Stimulated activated CD4-positive, alpha-beta T cell treated with anti-CD3 and anti-CD28 coated beads, TNF-alpha, amount 100 ng/mL, for 1 hour (primary cell): ENCODE measurements at regions not wholly inside any gene's neighbourhood (a gene's known extent, or its start where the extent isn't known, plus 50 kb on each side); places are given as distances from the start of the nearest gene placed in this dataset.

Source experiments
- DNase-seq, 3 donors: peaks; one replicate each; pipeline ENCODE4 v3.0.0-alpha.2; 2020; ENCODE audit warnings: low read depth in 3 of 3, low spot score in 1 of 3

DNA sequence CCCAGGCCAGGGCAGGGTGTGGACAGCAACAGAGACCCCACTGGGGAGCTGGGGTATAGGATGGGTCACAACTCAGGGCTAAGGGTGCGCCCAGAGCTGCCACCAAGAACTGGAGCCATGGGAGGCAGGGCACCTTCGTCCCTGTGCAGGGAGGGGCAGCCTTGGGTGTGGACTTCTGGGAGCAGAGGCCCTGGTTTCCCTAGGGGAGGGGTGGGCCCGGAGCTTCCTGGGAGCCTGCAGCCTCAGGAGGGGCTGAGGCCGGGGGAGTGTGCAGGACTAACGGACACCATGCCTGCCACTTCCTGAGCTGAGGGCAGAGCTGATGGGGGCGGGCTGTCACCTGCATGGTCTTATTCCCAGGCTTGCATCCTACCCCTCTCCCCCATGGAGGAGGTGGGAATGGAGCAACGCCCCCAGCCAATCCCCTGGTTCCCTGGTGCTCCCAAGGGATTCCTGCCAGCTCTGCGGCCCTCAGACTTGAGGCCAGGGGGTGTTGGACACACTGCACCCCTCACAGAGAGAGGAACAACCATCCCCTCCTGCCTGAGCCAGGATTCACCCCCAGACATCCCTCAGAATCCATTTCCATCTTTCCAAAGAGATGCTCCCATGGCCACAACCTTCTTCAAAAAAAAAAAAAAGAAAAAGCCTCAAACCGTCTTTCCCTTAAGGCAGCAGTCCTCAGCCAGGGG lies 225.7 kb downstream of the CTTN start:
- no peak for DNase-seq

DNA sequence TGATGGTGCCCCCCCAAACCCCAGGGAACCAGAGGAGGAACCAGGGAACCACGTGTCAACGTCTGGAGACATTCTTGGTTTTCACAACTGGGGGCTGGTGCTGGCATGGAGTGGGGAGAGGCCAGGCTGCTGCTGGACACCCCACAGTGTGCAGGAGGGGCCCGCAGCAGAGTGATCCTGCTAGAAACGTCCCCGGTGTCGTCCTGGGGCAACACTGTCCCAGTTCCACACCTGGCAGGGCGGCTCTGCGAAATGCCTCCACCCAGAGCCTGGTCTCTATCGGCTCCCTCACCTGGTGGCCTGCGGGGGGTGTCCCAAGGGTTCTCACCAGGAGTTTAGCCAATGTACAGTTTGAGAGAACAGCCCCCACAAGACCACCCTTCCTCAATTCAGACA lies 226.3 kb downstream of the CTTN start:
- DNase-seq, result no peak

DNA sequence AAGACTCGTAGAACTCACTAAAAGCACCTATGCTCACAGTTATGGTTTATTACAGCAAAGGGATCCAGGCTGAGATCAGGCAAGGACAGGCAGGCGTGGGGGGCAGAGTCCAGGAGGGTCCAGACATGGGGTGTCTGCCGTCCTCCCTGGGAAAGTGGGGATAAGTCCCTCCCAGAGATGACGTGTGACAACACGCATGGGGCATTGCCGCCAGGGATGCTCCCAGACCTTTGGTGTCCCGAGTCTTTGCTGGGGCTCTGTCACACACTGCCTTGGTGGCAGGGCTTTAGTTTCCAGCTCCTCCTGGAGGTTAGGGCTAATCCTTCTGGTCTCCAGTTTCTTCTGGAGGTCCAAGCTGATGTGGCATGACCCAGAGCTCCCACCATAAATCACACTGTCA lies 226.7 kb downstream of the CTTN start:
- DNase-seq, result no peak

DNA sequence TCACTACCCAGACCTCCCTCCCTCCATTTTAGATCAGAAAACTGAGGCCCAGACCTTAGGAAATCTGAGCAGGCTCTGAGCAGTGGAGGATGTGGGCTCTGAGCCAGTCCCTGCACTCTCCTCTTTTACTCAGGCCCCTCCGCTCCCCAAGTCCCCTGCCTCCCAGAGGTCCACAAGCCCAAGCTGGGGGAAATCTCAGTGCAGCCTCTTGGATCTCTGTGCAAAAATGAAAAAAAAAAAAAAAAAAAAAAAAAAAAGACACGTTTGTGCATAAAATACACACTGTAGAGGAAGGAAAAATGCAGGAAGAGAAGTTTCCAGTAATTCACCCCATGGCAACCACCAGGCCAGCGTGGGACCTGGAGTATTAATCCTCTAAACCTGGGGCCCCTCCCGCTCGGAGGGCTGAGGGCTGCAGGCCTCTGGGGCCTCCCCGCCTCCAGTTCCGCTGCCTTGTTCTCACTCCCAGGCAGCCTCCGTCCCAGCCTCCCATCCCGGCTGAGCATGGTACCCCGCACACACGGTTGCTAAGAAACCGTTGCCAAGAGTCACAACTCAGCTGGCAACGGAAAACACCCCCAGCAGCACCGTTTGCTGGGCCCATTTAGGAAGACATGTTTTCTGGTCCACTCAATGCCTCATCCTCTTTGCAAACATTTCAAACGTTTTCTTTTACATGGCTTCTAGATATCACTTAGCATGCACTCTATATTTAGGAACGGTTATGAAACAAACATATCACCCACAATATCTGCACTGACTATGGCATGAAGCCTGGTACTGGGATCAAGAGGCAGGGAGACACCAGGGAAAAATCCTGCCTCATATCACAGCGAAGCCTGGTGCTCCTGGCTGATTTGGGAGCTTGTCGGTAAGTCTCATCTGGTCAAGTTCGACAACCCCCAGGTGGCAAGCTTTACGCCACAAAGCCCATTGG lies 227.5 kb downstream of the CTTN start:
- DNase-seq, result no peak

DNA sequence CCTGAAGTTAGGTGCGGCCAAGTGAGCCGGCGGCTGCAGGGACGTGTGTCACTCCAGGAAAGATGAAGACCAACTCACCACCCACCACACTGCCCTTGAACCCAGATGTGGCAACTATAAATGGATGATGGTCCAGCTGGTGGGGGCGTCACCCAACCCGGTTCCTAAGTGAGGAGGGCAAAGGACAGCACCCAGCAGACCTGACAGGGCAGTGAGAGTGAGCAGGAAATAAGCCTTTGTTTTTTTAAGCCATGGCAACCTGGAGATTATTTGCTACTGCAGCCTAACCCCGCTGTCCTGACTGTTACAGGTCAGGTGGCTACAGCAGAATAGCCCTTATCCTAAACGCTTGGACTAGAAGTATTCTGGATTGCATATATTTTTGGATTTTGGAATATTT lies 228.9 kb downstream of the CTTN start:
- DNase-seq, result no peak

DNA sequence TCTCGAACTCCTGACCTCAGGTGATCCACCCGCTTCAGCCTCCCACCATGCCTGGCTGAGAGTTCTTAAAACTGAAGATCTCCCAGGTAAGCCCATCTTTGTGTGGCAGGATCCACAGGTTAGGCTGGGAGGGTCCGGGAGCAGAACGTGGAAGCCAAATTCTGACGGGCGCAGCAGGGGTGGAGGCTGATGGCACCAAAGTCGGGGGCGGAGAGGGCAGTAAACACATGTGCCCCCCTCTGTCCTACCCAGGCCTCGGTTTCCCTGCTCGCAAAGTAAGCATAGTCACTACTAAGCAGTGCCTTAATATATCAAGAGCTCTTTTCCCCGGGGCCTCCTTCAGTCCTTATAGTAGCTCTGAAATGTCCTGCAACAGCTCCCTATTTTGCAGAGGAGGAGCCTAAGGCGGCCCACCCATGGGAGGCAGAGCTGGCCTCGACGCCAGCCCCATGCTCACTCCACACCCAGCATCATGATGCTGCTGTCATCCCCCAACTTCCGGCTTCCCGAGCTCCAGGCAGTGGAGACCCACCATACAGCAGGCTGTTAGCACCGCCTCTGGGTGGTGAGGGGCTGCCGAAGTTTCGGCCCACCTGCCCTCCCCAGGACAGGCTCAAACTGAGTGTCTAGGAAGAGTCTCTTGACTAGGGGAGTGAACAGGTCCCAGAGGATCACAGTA lies 230.0 kb downstream of the CTTN start:
- DNase-seq, result no peak

DNA sequence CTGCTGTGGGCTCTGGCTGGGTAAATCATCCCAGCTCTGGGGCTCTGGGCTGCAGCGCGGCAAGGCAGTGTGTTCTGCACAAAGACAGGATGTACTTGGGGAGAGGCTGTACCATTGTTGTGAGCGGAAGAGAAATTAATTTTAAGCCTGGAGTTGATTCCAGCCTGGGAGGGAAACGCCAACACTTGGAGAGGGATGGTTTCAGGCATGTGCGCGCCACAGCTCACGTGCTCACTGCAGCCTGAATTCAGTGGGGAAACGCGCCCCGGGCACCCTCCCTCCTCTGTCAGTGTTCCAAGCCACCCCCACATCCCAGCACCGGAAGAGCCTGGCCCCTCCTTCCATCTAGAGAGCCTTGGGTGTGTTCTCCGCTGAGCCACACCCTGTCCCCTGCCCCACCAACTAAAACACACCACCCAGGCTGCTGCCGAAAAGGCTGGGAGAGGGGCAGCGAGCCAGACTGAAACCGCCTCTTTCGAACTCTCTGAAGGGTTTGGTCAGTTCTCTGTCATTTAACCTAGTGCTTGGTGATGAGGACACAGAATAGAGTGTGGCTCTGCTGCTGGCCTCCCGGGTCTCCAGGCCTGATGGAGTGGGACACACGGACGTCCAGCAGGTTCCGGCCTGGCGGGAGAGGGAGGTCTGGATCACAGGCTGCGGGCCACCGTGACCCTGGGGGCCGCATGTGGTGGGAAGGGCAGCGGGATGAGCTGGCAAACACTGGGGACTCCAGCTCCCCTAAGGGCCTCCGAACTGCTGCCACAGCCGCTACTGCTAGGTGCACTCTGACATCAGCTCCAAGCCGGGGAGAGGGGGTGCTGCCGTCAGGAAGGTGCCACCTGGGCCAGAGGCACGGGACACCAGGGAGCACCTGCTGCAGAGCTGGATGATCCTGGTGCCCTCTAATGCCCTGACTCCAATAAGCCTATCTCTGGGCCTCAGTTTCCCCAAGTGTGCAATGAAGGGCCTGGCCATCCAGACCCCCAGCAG lies 230.8 kb downstream of the CTTN start:
- DNase-seq, result no peak

DNA sequence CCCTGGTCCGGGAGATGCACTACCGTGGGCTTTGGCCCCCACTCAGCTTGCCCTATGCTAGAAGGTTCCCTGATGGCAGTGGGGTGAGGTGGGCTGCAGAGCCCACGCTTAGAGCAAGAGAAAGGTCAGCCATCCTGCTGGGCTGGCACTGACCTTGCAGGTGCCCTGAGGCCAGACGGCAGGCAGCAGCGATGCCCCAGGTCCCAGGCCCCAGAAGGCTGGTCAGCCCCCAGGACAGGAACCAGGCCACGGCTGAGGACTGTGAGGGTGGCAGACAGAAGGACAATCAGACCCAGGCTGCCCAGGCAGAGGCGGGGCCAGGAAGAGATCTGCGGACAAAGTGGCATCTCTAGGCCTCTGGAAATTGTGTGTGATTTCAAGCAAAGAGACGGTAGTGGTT lies 231.7 kb downstream of the CTTN start:
- no peak for DNase-seq

DNA sequence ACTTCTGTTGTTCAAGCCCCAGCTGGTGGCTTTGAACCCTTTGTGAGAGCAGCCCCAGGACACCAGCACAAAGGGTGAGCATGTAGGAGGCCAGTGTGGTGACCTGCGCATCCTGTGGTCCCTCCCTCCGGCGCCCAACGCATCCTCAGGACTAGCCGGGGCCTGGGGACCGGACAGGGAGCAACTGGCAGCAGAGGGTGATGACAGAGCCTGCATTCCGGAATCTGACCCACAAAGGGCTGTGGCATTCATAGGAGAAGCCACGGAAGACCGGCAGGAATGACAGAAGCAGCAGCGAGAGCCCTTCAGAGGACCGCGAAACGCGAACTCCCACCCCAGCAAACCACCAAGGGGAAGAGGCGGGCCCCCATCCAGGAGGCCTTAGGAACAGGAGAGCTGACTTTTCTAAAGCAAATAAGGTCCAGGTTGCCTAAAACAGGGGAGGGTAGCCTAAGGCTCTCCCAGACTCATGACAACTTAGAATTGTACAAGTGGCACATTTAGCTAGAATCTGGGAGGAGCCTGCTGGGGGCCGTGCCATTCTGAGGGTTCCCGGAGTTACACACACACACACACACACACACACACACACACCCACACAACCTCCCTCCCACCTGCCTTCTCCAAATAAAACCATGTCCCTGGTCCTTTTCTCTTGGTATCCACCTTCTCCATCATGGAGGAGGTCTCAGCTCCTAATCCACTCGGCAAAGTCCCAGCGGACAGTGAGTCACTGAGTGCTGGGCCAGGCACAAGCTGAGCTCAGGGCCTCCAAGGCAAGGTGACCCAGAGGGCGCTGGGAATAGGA lies 232.7 kb downstream of the CTTN start:
- no peak for DNase-seq

DNA sequence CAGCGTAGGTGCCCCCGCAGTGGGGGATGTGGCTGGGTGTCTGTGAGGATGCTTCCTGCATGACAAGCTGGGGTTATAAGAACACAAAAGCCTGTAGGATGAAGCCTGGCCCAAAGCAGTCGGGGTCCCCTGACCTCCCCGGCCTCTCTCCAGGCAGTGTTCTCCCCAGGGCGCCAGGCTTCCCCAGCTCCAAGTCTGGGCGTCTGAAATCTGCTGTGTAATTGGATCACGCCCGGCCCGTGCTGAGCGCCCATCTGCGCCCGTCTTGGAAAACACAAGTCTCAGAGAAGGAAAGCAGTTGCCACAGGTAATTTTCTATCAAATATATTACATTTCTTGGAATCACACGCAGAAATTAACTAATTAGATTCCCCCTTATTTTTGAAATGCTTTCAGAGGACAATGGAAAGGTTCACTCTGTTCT lies 233.3 kb downstream of the CTTN start:
- no peak for DNase-seq

DNA sequence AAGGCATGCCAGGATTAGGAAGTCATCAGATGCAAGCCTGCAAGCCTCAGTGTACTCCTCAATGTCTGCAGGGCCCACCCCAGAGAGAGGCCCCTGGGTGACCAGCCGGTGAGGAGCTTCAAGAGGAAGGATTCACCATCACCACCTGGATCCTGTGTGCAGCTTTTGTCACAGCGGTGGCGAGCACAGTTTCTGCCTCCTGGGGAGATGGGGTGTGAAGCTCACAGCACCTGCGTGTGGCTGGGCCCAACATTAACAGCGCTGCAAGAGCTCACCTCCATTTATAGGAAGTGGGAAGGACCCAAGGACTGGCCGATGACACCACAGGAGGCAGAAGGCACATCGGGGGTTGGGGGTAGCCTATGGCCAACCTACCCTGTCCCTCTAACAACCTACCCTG lies 235.3 kb downstream of the CTTN start:
- DNase-seq, result no peak

DNA sequence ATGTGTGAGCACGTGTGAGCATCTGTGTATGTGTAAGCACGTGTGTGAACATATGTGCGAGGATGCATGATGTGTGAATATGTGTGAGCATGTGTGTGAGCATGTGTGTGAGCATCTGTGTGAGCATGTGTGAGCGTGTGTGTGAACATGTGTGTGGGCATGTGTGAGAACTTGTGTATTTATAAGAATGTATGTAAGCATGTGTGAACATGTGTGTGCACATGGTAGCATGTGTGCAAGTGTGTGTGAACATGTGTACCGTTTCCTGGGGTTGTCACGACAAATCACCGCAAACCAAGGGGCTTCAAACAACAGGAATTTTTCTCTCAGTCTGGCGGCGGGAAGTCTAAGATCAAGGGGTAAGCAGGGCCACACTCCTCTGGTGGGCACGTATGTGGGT lies 238.3 kb downstream of the CTTN start:
- DNase-seq, result no peak

DNA sequence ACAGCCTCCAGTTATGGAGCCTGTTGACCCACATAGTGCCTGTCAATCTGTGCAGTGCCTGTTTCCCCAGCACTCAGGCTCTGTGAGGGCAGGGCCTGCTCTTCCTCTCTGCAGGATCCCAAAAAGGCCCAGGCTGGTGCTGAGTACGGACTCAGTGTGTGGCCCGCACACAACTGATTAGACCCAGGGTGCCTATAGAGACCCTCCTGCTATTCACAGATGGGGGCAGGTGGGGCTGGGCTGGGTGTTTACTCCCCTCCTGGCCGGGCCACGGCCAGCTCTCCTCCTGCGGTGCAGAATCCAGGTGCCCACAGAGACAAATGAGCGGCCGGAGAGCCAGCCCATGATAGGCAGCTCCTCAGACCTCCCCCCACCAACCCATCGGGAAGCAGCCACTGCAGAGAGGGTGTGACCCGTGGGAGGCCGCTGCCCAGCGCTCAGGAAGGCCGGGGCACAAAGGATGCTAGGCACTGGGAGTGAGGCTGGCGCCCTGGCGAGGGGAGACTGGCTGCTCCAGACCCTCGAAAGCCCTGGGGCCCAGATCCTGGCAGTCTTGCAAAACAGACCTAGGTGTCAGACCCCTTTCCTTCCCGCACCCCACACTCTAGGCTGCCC lies 239.0 kb downstream of the CTTN start:
- no peak for DNase-seq

DNA sequence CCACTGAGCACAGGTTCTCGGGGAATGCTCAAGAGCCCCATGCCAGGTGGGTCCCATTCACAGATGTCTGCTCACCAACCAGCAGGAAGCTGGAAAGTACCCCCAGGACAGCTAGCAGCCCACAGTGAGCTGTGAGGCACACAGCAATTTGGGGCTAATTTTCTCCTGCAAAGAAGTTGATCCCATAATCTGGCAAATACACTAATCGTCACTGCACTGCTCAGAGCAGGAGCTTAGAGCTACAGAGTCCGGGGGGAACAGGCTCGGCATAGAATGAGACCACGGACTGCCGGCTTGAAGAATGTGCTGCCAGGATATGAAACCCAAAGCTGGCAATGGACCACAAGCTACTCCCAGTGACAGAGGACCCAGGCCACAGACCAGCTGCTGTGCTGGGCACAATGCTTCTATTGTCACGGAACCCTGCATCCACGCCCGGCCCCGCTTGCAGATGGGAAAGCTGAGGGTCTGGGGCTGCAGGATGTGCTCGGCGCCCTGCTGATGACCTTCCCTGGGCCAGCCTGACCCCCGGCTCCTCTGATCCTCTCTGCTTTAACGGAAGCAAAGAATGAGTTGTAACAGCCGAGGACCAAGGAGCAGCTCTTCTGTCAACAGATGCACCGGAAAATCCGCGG lies 239.7 kb downstream of the CTTN start:
- DNase-seq, result no peak

DNA sequence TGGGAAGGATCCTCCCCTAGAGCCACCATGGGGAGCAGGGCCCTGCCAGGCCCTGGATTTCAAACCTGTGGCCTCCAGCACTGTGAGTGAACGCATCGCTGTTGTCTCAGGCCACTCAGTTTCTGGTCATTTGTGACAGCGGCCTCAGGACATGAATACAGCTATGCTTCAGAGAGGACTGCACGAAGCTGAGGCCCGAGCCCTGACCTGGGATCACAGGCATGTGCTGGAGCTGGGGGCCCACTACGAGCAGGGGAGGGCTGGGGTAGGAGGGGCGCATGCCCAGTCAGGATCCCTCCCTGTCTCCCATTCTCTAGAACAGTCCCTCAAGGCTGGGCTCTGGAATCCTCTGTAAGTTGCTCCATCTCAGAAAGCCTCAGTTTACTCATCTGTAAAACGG lies 242.1 kb downstream of the CTTN start:
- no peak for DNase-seq

DNA sequence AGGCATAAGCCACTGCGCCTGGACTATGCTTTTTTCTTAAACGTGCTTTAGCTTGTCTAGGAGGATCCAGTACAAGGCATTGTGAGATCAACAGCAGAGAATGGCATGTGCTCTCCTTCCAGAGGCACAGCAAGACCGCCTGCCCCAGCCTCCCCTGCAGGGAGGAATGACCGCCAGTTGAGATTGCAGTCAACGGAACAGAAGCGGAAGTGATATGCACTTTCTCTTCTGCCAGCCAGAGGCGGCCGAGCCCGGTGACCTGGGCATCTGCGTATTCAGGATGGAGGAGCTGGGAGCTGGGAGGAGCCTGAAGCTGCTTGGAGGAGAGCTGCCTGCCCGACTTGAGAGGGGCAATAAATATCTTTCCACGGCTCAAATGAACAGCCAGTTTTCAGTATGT lies 243.0 kb downstream of the CTTN start:
- DNase-seq, result no peak

DNA sequence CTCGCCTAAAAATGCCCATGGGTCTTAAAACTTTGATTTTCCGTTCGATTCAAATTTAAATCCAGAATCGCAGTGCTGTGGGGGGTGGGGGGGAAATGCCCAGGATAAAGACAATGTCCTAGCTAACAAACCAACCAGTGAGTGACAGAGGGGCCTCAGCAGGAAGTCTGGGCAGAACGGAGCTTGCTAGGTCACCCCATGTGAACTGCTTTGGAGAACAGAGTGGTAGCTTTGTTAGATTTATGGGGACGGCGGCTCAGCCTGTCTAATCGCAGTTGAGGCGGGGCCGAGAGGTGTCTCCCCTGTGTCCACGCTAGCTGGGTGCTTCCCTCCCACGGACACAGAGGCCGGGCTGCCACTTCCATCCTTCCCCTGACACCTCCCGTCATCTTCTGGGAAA lies 243.9 kb downstream of the CTTN start:
- no peak for DNase-seq

DNA sequence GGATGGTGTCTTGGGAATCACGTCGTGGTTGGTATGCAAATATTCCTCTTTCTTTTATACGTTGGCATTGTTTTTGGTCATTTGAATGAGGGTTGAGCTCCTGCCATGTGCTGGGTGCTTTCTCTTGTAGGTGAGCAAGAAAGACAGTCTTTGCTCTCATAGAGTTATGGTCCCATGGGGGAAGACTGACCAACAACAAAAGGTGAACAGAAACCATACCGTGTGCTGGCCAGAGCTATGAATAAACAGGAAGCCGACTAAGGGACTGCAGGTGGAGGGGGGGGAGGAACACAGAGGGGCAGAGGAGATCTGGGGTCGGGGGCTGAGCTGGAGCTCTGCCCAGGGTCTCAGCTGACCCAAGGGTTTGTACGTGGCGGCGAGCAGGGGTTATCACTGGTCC lies 245.3 kb downstream of the CTTN start:
- no peak for DNase-seq
